A549 (cell line): ENCODE measurements at regions not wholly inside any gene's neighbourhood (a gene's known extent, or its start where the extent isn't known, plus 50 kb on each side); places are given as distances from the start of the nearest gene placed in this dataset.
"Not testable (repeated sequence)": the region's sequence is repeated elsewhere in the genome, so short reads cannot be mapped to it uniquely, and the experiment has no call there.

Experiments used
- EHF ChIP-seq: fragments of 250-450 bp; sonication (Bioruptor Pico); IDR thresholded peaks from 2 replicates; pipeline ENCODE4 v1.5.0; 2020; ENCODE audit warnings: mild to moderate bottlenecking
- JUNB ChIP-seq: fragments of >200 bp; sonication (Bioruptor Twin); formaldehyde crosslinking; IDR thresholded peaks from 2 replicates; pipeline ENCODE4 v1.6.1; 2016
- SMC3 ChIP-seq: fragments of >200 bp; sonication (Bioruptor Twin); formaldehyde crosslinking; IDR thresholded peaks from 3 replicates; pipeline ENCODE4 v1.6.1; 2018; ENCODE audit warnings: inconsistent platforms
- USF2 ChIP-seq: fragments of 450-650 bp; IDR thresholded peaks from 2 replicates; pipeline ENCODE4 v1.6.1; 2014; ENCODE audit warnings: antibody characterized with exemption

- not testable (repeated sequence) for TF ChIP-seq JUNB; EHF (CRISPR knock-in tag); SMC3; USF2
Measured at GRCh38 chr6:11299876-11300428, 67.5 kb upstream of the NEDD9 start.
